GM18511 (cell line): ENCODE measurements at regions not wholly inside any gene's neighbourhood (a gene's known extent, or its start where the extent isn't known, plus 50 kb on each side); places are given as distances from the start of the nearest gene placed in this dataset.

Source experiments
- ATAC-seq: cut with Tn5 transposase; IDR thresholded peaks from one replicate; pipeline ENCODE4 v1.9.1; 2021; ENCODE audit warnings: mild to moderate bottlenecking, moderate library complexity; ENCODE audit not compliant: unreplicated experiment

GRCh38 chr2:195319548-195320412, 337.2 kb upstream of the SLC39A10 start:
- no peak for ATAC-seq

DNA sequence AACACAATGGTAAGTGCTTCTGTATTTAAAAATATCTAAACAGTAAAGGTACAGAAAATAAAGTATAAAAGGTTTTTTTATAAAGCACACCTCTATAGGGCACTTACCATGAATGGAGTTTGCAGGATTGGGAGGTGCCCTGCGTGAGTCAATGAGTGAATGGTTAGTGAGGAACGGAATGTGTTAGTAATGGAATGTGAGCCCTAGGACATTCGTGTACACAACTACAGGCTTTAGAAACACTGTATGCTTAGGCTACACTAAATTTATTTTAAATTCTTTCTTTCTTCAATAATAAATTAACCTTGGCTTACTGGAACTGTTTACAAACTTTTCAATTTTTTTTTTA, 337.9 kb upstream of the SLC39A10 start:
- ATAC-seq: no peak

DNA sequence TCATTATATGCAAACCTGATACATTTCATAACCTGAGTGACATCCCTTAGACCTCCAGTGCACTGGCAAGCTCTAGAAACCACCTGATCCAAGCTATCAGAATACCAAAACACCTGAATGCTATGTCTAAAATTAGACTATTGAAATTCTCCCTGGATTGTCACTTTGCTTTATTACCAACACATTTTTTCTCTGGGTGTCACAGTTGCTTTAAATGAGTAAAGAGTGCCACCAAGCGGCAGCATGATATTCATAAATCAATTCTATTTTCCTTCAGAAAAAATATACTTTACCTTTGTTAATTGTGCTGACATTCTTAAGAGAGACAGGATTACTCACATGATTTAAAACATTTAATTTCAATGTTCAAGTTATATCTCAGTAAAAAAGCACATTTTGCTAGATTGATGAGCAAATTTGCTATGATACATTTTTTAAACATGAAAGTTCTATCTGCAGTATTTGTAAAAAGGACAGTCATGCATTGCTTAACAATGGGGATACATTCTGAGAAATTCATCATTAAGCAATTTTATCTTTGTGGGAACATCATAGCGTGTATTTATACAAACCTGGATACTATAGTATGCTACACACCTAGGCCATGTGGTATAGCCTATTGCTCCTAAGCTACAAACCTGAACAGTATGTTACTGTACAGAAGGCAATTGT, 338.4 kb upstream of the SLC39A10 start:
- ATAC-seq: peak; percentile 37

DNA sequence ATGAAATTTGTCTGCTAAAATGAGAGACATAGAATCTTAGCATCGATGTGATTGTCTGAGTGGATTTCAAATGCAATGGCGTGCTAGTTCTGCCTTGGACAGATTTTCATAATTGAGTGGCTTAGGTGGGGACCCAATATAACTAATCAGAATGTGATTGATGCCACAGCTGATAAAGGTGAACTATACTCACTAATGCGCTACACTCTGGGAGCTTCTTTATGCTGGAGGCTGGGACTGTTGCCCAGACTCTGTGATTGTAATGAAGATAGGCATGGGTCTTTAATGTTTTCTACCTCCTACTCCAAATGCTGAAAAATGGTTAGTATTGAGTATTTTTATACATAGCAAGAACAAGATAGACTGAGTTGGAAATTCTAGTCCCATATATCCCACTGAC, 339.5 kb upstream of the SLC39A10 start:
- no peak for ATAC-seq

- no peak for ATAC-seq
Observed at GRCh38 chr2:195316486-195316885, 340.5 kb upstream of the SLC39A10 start.

GRCh38 chr2:195313962-195314361, 343.1 kb upstream of the SLC39A10 start:
- ATAC-seq: peak; percentile 84

DNA sequence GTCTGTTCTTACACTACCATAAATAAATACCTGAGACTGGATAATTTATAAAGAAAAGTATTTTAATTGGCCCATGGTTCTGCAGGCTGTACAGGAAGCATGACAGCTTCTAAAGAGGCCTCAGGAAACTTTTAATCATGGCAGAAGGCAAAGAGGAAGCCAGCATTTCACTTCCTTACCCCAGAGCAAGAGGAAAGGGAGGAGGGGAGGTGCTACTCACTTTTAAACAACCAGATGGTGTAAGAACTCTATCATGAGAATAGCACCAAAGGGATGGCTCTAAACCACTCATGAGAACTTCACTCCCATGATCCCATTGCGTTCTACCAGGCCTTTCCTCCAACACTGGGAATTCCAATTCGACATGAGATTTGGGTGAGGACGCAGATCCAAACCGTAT, 344.4 kb upstream of the SLC39A10 start:
- ATAC-seq: no peak

DNA sequence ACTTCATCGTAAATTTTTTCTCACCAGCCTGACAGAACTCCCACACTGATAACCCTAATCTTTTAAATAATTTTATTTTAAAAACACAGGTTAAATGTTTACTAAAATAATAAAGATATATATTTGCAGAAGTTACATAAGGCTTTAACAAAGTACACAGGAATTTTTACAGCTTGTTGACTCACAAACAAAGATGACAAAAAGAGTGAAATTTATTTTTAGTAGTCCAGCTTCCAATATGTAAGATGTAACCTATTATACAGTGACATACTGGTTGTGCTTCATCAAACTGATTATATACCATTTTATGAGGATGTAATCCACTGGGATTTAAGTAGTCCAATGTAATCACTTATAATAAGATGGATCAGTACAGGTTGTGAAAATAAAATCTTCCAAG, 348.9 kb upstream of the SLC39A10 start:
- ATAC-seq: no peak

DNA sequence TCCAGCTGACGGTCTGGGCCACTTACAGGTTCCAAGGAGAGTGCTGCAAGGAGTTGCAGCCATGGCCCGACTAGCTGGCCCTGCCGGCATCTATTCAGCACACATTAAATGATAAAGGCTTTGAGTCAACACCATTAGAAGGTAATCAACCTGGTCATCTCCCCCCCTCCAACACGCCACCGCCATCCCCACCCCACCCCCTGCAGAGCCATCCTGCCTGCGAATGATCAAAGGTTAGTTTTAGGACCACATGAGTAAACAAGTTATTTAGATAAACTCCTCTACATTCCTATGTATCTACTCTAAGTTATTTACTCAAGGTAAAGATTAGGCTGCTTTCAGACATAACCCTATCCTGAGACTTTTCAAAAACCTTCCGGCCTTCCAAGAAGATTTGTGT, 349.3 kb upstream of the SLC39A10 start:
- no peak for ATAC-seq

DNA sequence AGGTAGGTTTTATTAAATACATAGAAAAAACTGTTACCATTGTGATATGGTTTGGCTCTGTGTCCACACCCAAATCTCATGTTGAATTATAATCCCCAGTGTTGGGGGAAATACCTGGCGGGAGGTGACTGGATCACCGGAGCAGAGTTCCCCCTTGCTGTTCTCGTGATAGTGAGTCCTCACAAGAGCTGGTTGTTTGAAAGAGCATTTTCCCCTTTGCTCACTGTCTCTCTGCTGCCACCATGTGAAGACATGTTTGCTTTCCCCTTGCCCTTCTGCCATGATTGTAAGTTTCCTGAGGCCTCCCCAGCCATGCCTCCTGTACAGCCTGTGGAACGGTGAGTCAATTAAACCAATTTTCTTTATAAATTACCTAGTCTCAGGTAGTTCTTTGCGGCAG, 352.7 kb upstream of the SLC39A10 start:
- ATAC-seq: no peak

- no peak for ATAC-seq
Observed at GRCh38 chr2:195300631-195301030, 356.4 kb upstream of the SLC39A10 start.

DNA sequence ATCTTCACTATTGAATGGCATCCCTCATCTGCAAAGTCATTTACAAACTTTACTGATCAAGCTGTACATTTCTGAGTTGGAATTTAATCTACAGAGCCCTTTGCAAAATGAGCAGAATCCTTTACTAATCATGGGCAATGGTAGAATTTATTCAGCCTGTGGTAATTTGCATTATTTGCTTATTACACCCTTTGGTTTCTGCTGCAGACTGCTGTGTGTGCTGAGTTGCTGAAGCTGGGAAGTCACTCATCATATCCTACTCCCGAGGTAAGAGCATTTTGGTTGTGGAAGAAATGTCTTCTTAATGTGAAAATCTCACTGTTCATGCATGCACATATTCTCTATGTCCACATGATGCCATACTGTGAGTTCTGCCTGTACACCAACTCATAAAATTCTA, 357.4 kb upstream of the SLC39A10 start:
- ATAC-seq: no peak

DNA sequence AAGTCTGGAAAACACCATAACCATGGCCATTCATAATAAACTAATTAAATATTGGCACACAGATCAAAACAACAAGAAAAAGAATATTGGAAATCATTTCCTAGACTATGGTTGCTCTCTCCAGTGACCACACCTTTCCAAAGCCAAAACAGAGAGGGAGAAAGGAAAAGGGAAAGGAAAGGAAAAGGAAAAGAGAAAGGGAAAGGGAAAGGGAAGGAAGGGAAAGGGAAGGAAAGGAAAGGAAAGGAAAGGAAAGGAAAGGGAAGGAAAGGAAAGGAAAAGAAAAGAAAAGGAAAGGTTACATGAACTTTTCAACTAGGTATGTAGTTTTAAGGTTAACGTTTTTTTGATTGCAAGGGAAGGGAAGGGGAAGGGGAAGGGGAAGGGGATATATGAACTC, 360.5 kb upstream of the SLC39A10 start:
- ATAC-seq: no peak

GRCh38 chr2:195289081-195289480, 367.9 kb upstream of the SLC39A10 start:
- no peak for ATAC-seq

GRCh38 chr2:195279840-195280427, 377.1 kb upstream of the SLC39A10 start:
- ATAC-seq: no peak

- no peak for ATAC-seq
Observed at GRCh38 chr2:195270466-195271039, 386.5 kb upstream of the SLC39A10 start.

DNA sequence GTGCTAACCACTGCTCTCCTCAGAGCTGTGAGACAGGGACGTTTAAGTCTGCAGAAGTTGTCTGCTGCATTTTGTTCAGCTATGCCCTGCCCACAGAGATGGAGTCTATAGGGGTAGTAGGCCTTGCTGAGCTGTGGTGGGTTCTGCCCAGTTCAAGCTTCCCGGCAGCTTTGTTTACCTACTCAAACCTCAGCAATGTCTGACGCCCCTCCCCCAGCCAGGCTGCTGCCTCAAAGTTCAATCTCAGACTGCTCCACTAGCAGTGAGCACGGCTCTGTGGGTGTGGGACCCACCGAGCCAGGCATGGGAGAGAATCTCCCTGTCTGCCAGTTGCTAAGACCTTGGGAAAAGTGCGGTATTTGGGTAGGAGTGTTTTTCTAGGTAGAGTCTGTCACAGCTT, 387.8 kb upstream of the SLC39A10 start:
- no peak for ATAC-seq

DNA sequence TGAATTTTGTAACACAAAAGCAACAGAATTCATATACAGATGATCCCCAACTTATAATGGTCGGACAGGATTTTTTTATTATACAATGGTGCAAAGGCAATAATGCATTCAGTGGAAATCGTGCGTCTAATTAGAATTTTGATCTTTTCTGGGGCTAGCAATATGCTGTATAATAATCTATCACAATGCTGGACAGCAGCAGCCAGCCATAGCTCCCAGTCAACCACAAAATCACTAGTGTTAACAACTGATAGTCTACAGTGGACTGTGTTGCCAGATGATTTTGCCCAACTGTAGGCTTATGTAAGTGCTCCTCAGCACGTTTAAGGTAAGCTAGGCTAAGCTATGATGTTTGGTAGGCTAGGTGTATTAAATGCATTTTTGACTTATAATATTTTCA, 399.0 kb upstream of the SLC39A10 start:
- ATAC-seq: no peak

DNA sequence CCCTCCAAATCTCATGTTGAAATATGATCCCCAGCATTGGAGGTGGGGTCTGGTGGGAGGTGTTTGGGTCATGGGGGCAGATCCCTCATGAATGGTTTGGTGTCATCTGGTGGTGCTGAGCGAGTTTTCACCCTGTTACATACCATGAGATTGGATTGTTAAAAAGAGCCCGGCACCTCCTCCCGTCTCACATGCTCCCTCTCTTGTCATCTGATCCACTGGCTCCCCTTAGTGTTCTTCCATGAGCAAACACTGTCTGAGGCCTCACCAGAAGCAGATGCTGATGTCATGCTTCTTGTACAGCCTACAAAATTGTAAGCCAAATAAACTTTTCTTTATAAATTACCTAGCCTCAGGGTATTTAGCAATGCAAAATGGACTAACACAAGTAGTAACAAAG, 405.0 kb upstream of the SLC39A10 start:
- ATAC-seq: no peak

DNA sequence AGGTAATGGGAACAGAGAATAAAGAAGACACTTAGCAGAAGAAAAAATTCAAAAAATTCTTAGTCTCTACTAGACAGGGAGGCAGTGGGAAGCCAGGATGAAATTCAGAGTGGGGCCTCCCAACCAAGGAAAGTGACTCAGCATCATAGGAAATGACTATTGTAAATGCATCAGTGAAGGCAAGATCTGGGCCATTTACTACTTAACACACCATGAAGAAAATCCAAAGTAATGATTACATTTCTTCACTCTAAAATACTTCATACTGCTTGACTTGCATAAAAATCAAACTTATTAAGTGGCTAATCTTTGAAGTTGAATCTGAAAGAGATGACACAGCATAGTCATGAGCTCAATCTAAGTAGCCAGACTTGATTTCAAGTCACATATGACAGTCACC, 405.8 kb upstream of the SLC39A10 start:
- ATAC-seq: no peak

DNA sequence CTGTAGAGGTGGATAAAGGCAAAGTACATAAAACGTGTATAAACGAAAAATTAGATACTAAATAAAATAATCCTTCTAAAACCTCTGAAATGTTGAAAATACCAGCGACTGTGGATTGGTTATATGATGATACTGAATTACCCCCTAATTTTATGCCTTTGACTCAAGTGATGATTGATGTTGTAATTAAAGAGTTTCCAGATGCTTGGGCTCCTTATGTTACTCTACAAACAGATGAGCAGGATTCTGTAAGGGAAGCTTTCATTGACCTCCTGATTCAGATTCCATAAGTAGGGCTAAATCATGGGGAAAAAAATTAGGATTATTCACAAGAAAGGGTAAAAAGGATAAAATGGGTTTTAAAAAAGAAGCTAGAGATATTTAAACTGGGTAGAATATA, 418.2 kb upstream of the SLC39A10 start:
- ATAC-seq: no peak

DNA sequence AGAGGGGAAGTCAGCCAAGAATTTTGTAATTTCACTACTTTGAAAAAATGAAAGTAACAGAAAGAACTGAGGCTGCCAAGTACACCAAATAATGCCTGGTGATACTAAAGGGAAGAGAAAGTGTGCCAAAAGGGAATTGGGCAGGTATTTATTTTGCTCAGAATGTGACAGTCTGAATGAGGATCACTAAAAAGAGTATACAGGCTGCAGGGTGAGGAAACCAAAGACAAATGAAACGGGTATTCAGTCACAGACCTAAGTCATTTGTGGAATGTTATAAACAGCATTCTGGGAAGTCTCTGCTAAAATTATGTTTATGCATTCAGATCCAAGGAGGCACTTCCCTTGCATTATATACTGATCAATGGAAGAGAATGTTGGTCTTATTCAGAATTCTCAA, 418.6 kb upstream of the SLC39A10 start:
- no peak for ATAC-seq
